Transverse colon (tissue), 4 donors: ENCODE measurements at regions not wholly inside any gene's neighbourhood (a gene's known extent, or its start where the extent isn't known, plus 50 kb on each side); places are given as distances from the start of the nearest gene placed in this dataset.

ENCODE experiments used
- DNase-seq: peaks from one replicate; pipeline ENCODE4 v3.0.0-alpha.2; 2019
- H3K27ac ChIP-seq, 4 donors: fragments of 200-600 bp; sonication (generic); 2 replicates each; pipeline ENCODE4 v1.5.1; 2016 to 2018; ENCODE audit warnings: inconsistent platforms in 4 of 4
- H3K27me3 ChIP-seq: fragments of 200-600 bp; sonication (generic); 2 replicates; pipeline ENCODE4 v1.5.1; 2017; ENCODE audit warnings: inconsistent platforms
- H3K36me3 ChIP-seq, 4 donors: fragments of 200-600 bp; sonication (generic); 2 replicates each; pipeline ENCODE4 v1.5.1; 2017 to 2019; ENCODE audit warnings: inconsistent platforms in 4 of 4
- H3K4me1 ChIP-seq, 4 donors: fragments of 200-600 bp; sonication (generic); 2 replicates each; pipeline ENCODE4 v1.5.1; 2017 to 2020; ENCODE audit warnings: inconsistent platforms in 4 of 4
- H3K4me3 ChIP-seq, 4 donors: fragments of 200-600 bp; sonication (generic); 1 replicate in 1 of 4; 2 replicates in 3 of 4; pipeline versions ENCODE4 v1.5.1 to v1.6.1; 2017 to 2019; ENCODE audit warnings: inconsistent platforms in 4 of 4
- H3K9me3 ChIP-seq, 2 donors: fragments of 200-600 bp; sonication (generic); 2 replicates each; pipeline ENCODE4 v1.5.1; 2017 to 2019; ENCODE audit warnings: inconsistent platforms in 2 of 2
- EP300 ChIP-seq: sonication (generic); formaldehyde crosslinking; IDR thresholded peaks from one replicate; pipeline ENCODE4 v1.6.1; 2017; ENCODE audit warnings: antibody characterized with exemption, low read depth
- POLR2A ChIP-seq: fragments of 450-650 bp; IDR thresholded peaks from one replicate; pipeline ENCODE4 v1.6.1; 2016; ENCODE audit warnings: antibody characterized with exemption, mild to moderate bottlenecking, moderate library complexity
- POLR2AphosphoS5 ChIP-seq, 3 donors: sonication (generic); formaldehyde crosslinking; IDR thresholded peaks; one replicate each; pipeline ENCODE4 v1.6.1; 2016; ENCODE audit warnings: antibody characterized with exemption in 3 of 3
- WGBS, 2 donors: methylation state at CpG; one replicate each; pipeline ENCODE4 v1.1.5; 2018; ENCODE audit warnings: low coverage in 1 of 2; 5-methylcytosine and 5-hydroxymethylcytosine counted together
- in situ Hi-C, 4 donors: fragments of 200-750 bp; cut with MboI; loops; one replicate each; pipeline versions ENCODE4 v1.15.0 to v1.15.1; 2017; ENCODE audit warnings: low sequenced_read_pairs in 3 of 4, low pct_ligation_motif_present in 1 of 4, low pct_unique_long_range_greater_than_20kb in 1 of 4
- intact Hi-C: fragments of 100-400 bp; cut with DNase I; formaldehyde crosslinking; loops from one replicate; pipeline ENCODE4 v1.15.1; 2023; ENCODE audit warnings: low total_unique reads
- TF ChIP-seq, protein P1 (sequence below), 5 experiments: fragments of 200-600 bp in 3 of 5; fragments of 450-650 bp in 2 of 5; sonication (generic) in 3 of 5; IDR thresholded peaks; 1 replicate in 2 of 5; 2 replicates in 3 of 5; pipeline ENCODE4 v1.5.1; 2016 to 2017; ENCODE audit warnings: antibody characterized with exemption in 5 of 5, inconsistent platforms in 3 of 5, mild to moderate bottlenecking in 2 of 5, moderate library complexity in 1 of 5

DNA sequence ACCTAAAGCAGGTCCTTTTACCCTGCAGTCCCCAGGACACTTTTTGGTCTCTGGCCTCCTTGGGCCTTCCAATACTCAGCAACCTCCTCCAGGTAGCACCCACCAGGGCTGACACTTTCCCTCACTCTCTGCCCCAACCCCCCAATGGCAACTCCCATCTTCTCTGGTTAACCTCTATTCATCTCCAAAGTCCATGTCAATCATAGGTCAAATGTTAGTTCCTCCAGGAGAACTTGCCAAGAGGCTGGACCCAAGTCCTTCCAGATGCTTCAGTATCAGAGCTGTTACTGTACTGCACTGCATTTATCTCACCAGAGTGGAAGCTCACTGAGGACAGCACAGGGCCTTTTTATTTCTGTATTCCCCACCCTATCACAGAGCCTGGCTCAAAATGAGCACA lies 295.0 kb upstream of the KLF14 start:
- Histone ChIP-seq H3K4me1 (peaks cover 8 to 55% (median 16%) of the 10 kb centered on the region in 4 donors), H3K4me3 (no peak overlapping the region), H3K36me3 (no peaks in the 10 kb centered on the region), H3K27me3 (no peaks in the 10 kb centered on the region), H3K27ac (no peak overlapping the region), H3K9me3 (no peaks in the 10 kb centered on the region)
- no peak for DNase-seq
- intact Hi-C loops = no loop called here
- in situ Hi-C loops = loop anchor here in 1 of 4 donors (25.0 kb wide), 1 partner anchor 142 kb away; no protein-coding TSS in a partner anchor
- no peak for TF ChIP-seq POLR2AphosphoS5 (IDR thresholded peaks at IDR 0.05)
- TF ChIP-seq, protein P1, sequence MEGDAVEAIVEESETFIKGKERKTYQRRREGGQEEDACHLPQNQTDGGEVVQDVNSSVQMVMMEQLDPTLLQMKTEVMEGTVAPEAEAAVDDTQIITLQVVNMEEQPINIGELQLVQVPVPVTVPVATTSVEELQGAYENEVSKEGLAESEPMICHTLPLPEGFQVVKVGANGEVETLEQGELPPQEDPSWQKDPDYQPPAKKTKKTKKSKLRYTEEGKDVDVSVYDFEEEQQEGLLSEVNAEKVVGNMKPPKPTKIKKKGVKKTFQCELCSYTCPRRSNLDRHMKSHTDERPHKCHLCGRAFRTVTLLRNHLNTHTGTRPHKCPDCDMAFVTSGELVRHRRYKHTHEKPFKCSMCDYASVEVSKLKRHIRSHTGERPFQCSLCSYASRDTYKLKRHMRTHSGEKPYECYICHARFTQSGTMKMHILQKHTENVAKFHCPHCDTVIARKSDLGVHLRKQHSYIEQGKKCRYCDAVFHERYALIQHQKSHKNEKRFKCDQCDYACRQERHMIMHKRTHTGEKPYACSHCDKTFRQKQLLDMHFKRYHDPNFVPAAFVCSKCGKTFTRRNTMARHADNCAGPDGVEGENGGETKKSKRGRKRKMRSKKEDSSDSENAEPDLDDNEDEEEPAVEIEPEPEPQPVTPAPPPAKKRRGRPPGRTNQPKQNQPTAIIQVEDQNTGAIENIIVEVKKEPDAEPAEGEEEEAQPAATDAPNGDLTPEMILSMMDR (IDR thresholded peaks at IDR 0.05) = no peak
- no peak for TF ChIP-seq POLR2A
- no peak for TF ChIP-seq EP300

DNA sequence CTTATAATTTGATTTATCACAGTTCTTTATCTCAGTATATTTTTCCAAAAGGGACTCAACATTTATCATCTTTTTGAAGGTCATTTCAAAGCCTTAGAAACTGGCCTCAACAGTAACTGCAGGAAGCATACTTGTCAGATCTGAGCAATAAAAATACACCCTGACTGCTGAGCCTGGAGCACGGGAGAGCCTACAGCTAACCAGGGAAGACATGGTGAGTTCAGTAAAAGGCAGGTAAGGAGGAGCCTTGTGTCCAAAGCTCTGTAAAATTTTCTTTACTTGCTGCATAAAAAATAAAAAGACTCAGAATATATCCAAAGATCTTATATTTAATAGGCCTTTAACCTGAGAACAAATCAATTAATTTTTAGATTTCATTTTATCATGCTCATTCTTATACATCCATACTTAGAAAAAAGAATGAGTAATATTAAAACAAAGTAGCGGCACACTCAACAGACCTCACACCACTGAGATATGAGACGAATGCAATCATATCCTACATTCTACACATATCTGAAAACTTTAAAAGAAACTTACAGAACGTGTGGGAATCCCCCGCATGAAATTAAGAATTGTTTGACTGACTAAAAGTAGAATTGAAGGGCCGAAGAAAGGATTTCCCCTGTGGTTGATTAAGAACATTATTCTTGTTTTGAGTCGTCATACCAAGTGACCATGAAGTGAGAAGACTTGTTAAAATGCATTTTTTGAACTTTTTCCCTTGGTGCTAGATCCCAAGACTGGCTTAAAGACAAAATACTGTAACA lies 296.4 kb upstream of the MKLN1 start:
- Histone ChIP-seq H3K4me1 (peaks cover 8 to 58% (median 15%) of the 10 kb centered on the region in 4 donors), H3K9me3 (no peaks in the 10 kb centered on the region), H3K36me3 (no peaks in the 10 kb centered on the region), H3K27ac (no peak overlapping the region), H3K4me3 (no peak overlapping the region), H3K27me3 (no peaks in the 10 kb centered on the region)
- WGBS, 2 donors = 66 to 67% methylated on average over 7 of the region's 7 CpGs
- intact Hi-C loops = no loop called here
- no peak for DNase-seq
- in situ Hi-C loops = loop anchor here in 2 of 4 donors (10.0 to 25.0 kb wide), 2 partner anchors 136 to 144 kb away; no protein-coding TSS in a partner anchor
- TF ChIP-seq EP300 (no peak), POLR2AphosphoS5 (IDR thresholded peaks at IDR 0.05) (no peak), POLR2A (no peak)
- TF ChIP-seq, protein P1 (IDR thresholded peaks at IDR 0.05) = no peak

DNA sequence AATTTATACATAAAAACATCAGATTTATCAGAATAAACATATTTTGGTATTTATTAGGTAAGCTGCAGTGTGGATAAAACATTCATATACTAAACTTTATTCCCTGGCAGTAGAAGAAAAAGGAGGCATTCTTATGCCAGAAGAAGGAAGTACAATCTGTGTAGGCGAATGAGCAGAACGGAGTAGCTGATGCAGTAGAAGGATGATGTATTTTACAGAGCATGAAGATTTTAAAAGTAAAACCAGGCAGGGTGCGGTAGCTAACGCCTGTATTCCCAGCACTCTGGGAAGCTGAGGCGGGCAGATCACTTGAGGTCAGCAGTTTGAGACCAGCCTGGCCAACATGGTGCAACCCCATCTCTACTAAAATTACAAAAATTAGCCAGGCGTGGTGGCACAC lies 294.9 kb upstream of the MKLN1 start:
- no peaks in the 10 kb centered on the region for H3K9me3 ChIP-seq
- intact Hi-C loops (no loop called here), in situ Hi-C loops (loop anchor here in 2 of 4 donors (10.0 to 25.0 kb wide), 2 partner anchors 138 to 145 kb away; no protein-coding TSS in a partner anchor)
- peaks cover 7 to 48% (median 9%) of the 10 kb centered on the region in 4 donors for H3K4me1 ChIP-seq
- TF ChIP-seq POLR2AphosphoS5 (IDR thresholded peaks at IDR 0.05) (no peak), EP300 (no peak), POLR2A (no peak)
- TF ChIP-seq, protein P1 (IDR thresholded peaks at IDR 0.05) = no peak
- H3K36me3 ChIP-seq = no peaks in the 10 kb centered on the region
- no peak overlapping the region for H3K27ac ChIP-seq
- no peak for DNase-seq
- no peaks in the 10 kb centered on the region for H3K27me3 ChIP-seq
- H3K4me3 ChIP-seq = no peak overlapping the region
- 86 to 100% methylated on average over 2 to 6 of the region's 6 CpGs for WGBS, 2 donors

DNA sequence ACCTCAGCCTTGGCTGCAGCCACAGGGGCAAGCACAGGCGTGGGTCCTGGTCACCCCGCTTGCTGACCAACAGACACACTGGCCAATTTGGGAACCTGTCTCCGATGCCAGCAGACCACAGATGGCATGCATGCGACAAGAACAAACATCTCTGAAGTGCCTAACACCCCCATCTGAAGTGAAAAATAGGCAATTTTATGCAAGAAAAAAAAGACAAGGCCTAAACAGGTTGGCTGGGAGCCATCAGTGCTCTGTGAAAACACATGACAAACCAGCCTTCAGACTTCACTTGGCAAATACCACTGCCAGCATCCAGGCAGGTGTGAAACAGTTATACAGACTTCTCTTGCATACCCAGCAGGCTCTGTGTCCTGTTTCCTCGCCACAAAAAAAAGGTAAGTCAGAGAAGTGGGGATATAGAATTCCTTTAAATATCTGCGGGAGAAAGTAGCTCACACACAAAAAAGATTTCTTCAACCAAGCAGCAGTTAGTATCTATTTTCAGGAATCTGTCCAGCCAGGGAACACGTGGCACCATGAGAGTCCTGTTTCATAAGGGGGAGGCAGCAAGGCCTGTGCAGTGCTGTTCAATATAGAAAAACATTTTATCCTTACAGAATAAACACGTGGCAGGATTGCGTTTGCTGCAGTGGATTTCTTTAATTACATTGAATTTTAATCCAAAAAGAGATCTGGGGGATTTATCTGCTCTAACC lies 293.4 kb upstream of the MKLN1 start:
- no peak overlapping the region for H3K27ac ChIP-seq
- H3K4me1 ChIP-seq = peaks cover 9 to 49% (median 20%) of the 10 kb centered on the region in 4 donors
- no peak for DNase-seq
- no peak overlapping the region for H3K4me3 ChIP-seq
- TF ChIP-seq EP300 (no peak), POLR2A (no peak)
- TF ChIP-seq, protein P1 (IDR thresholded peaks at IDR 0.05) = no peak
- H3K9me3 ChIP-seq = no peaks in the 10 kb centered on the region
- H3K27me3 ChIP-seq = no peaks in the 10 kb centered on the region
- no peaks in the 10 kb centered on the region for H3K36me3 ChIP-seq
- in situ Hi-C loops = loop anchor here in 2 of 4 donors (10.0 to 25.0 kb wide), 2 partner anchors 140 to 147 kb away; no protein-coding TSS in a partner anchor
- WGBS, 2 donors = 72 to 83% methylated on average over 8 to 9 of the region's 9 CpGs
- intact Hi-C loops = no loop called here
